HEK293 (cell line): ENCODE measurements at regions not wholly inside any gene's neighbourhood (a gene's known extent, or its start where the extent isn't known, plus 50 kb on each side); places are given as distances from the start of the nearest gene placed in this dataset.

Source experiments
- CTCF ChIA-PET: fragments of 350-600 bp; formaldehyde crosslinking; extraction: SDS; loops from one replicate; lab custom pipeline; 2021; ENCODE audit warnings: antibody characterized with exemption; lab: Yijun Ruan, JAX
- POLR2A ChIA-PET: fragments of 300-600 bp; formaldehyde crosslinking; extraction: SDS; loops from one replicate; lab custom pipeline; 2020; ENCODE audit warnings: antibody characterized with exemption, inconsistent platforms; lab: Yijun Ruan, JAX
- H3K27ac ChIP-seq: fragments of 200-500 bp; sonication (Bioruptor generic); 2 replicates; pipeline ENCODE4 v1.5.1; 2014; ENCODE audit warnings: low read depth, low read length, control low read depth, inconsistent platforms; ENCODE audit errors: extremely low read depth
- H3K36me3 ChIP-seq, 2 experiments: fragments of 200-500 bp in 1 of 2; sonication (Bioruptor generic) in 1 of 2; 1 replicate in 1 of 2; 2 replicates in 1 of 2; pipeline ENCODE4 v1.5.1; 2014 to 2017; ENCODE audit warnings: inconsistent platforms in 2 of 2, low read length in 2 of 2; ENCODE audit not compliant: control insufficient read depth in 2 of 2, insufficient read depth in 1 of 2
- H3K4me1 ChIP-seq: fragments of 200-500 bp; sonication (Bioruptor generic); 2 replicates; pipeline ENCODE4 v1.5.1; 2014; ENCODE audit warnings: mild to moderate bottlenecking, low read length, inconsistent platforms; ENCODE audit not compliant: control insufficient read depth, insufficient read depth
- H3K4me3 ChIP-seq: 2 replicates; pipeline ENCODE4 v1.5.1; 2011; ENCODE audit warnings: low read depth, mild to moderate bottlenecking, control low read depth, low read length, moderate library complexity
- H3K9me3 ChIP-seq: fragments of 200-500 bp; sonication (Bioruptor generic); 2 replicates; pipeline ENCODE4 v1.5.1; 2014; ENCODE audit warnings: low read depth, low read length, inconsistent platforms; ENCODE audit not compliant: control insufficient read depth, insufficient read depth
- GFI1B ChIP-seq: fragments of 450-650 bp; formaldehyde crosslinking; IDR thresholded peaks from 2 replicates; pipeline ENCODE4 v1.5.1; 2016; ENCODE audit warnings: missing biosample characterization, missing genetic modification characterization
- GLI4 ChIP-seq: fragments of 450-650 bp; formaldehyde crosslinking; IDR thresholded peaks from 2 replicates; pipeline ENCODE4 v1.5.1; 2016; ENCODE audit warnings: missing biosample characterization, missing genetic modification characterization
- KLF7 ChIP-seq: fragments of 450-650 bp; formaldehyde crosslinking; IDR thresholded peaks from 2 replicates; pipeline ENCODE4 v1.5.1; 2016; ENCODE audit warnings: missing biosample characterization, missing genetic modification characterization, borderline replicate concordance
- OSR2 ChIP-seq: fragments of 450-650 bp; formaldehyde crosslinking; IDR thresholded peaks from 2 replicates; pipeline ENCODE4 v1.5.1; 2016; ENCODE audit warnings: missing biosample characterization, missing genetic modification characterization
- PRDM10 ChIP-seq: fragments of 450-650 bp; formaldehyde crosslinking; IDR thresholded peaks from 2 replicates; pipeline ENCODE4 v1.5.1; 2016; ENCODE audit warnings: missing biosample characterization, missing genetic modification characterization
- ZBTB17 ChIP-seq: fragments of 450-650 bp; formaldehyde crosslinking; IDR thresholded peaks from 2 replicates; pipeline ENCODE4 v1.5.1; 2016; ENCODE audit warnings: missing biosample characterization, missing genetic modification characterization
- ZBTB48 ChIP-seq: fragments of 450-650 bp; formaldehyde crosslinking; IDR thresholded peaks from 2 replicates; pipeline ENCODE4 v1.5.1; 2016; ENCODE audit warnings: missing biosample characterization, missing genetic modification characterization
- ZNF169 ChIP-seq: fragments of 450-650 bp; formaldehyde crosslinking; IDR thresholded peaks from 2 replicates; pipeline ENCODE4 v1.5.1; 2016; ENCODE audit warnings: missing biosample characterization, missing genetic modification characterization
- ZNF214 ChIP-seq: fragments of 450-650 bp; formaldehyde crosslinking; IDR thresholded peaks from 2 replicates; pipeline ENCODE4 v1.5.1; 2017; ENCODE audit warnings: missing biosample characterization, mild to moderate bottlenecking, missing genetic modification characterization, borderline replicate concordance
- ZNF223 ChIP-seq: fragments of 450-650 bp; formaldehyde crosslinking; IDR thresholded peaks from 2 replicates; pipeline ENCODE4 v1.5.1; 2016; ENCODE audit warnings: missing biosample characterization, missing genetic modification characterization
- ZNF266 ChIP-seq: fragments of 450-650 bp; formaldehyde crosslinking; IDR thresholded peaks from 2 replicates; pipeline ENCODE4 v1.5.1; 2016; ENCODE audit warnings: missing biosample characterization, missing genetic modification characterization, low read depth
- ZNF416 ChIP-seq: fragments of 450-650 bp; formaldehyde crosslinking; IDR thresholded peaks from 2 replicates; pipeline ENCODE4 v1.5.1; 2016; ENCODE audit warnings: missing biosample characterization, missing genetic modification characterization
- ZNF488 ChIP-seq: fragments of 450-650 bp; formaldehyde crosslinking; IDR thresholded peaks from 2 replicates; pipeline ENCODE4 v1.5.1; 2016; ENCODE audit warnings: missing biosample characterization, missing genetic modification characterization
- ZNF549 ChIP-seq: fragments of 450-650 bp; IDR thresholded peaks from 2 replicates; pipeline ENCODE4 v1.5.1; 2018; ENCODE audit warnings: missing biosample characterization, missing genetic modification characterization, mild to moderate bottlenecking, inconsistent platforms, moderate library complexity
- ZNF571 ChIP-seq: fragments of 450-650 bp; formaldehyde crosslinking; IDR thresholded peaks from 2 replicates; pipeline ENCODE4 v1.5.0; 2017; ENCODE audit warnings: missing biosample characterization, missing genetic modification characterization
- ZNF585B ChIP-seq: fragments of 450-650 bp; formaldehyde crosslinking; IDR thresholded peaks from 2 replicates; pipeline ENCODE4 v1.5.1; 2016; ENCODE audit warnings: missing biosample characterization, missing genetic modification characterization
- ZNF596 ChIP-seq: fragments of 450-650 bp; IDR thresholded peaks from 2 replicates; pipeline ENCODE4 v1.5.0; 2018; ENCODE audit warnings: missing biosample characterization, mild to moderate bottlenecking, missing genetic modification characterization, moderate library complexity
- ZNF658 ChIP-seq: fragments of 450-650 bp; formaldehyde crosslinking; IDR thresholded peaks from 2 replicates; pipeline ENCODE4; 2016; ENCODE audit warnings: missing biosample characterization, missing genetic modification characterization
- ZNF670 ChIP-seq: fragments of 450-650 bp; formaldehyde crosslinking; IDR thresholded peaks from 2 replicates; pipeline ENCODE4 v1.5.1; 2016; ENCODE audit warnings: missing biosample characterization, missing genetic modification characterization, low read depth
- ZSCAN16 ChIP-seq: fragments of 450-650 bp; formaldehyde crosslinking; IDR thresholded peaks from 2 replicates; pipeline ENCODE4 v1.5.1; 2016; ENCODE audit warnings: missing biosample characterization, missing genetic modification characterization
- TF ChIP-seq, protein P1 (sequence below): fragments of 450-650 bp; formaldehyde crosslinking; IDR thresholded peaks from 2 replicates; pipeline ENCODE4 v1.5.1; 2016; ENCODE audit warnings: missing biosample characterization, missing genetic modification characterization
- TF ChIP-seq, protein P2 (sequence below): fragments of 450-650 bp; formaldehyde crosslinking; IDR thresholded peaks from 2 replicates; pipeline ENCODE4 v1.5.1; 2016; ENCODE audit warnings: missing biosample characterization, missing genetic modification characterization
- TF ChIP-seq, protein P3 (sequence below): fragments of 450-650 bp; formaldehyde crosslinking; IDR thresholded peaks from 2 replicates; pipeline ENCODE4 v1.5.1; 2016; ENCODE audit warnings: missing biosample characterization, missing genetic modification characterization, borderline replicate concordance

DNA sequence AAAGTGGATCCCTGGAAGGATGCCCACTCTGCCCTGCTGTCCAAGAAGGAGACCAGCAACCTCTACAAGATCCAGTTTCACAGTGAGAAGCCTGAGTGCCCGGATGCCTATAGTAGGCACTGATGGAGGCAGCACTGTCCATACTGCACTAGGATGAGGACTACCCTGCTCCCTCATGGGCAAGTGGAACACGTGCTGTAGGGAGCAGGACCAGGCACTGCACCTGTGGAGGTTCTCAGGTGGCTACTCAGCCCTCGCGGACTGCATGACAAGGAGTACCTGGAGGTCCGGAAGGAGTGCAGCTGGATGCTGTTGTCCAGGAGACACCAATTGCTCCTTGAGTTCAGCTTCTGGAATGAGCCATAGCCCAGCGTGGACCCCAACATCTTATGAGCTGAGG lies 146.1 kb upstream of the NLRP1 start:
- H3K4me1 ChIP-seq, result no peaks in the 10 kb centered on the region
- POLR2A ChIA-PET, result no interaction called here
- CTCF ChIA-PET, result no interaction called here
- H3K4me3 ChIP-seq, result no peak overlapping the region
- no peak overlapping the region for H3K27ac ChIP-seq
- no peaks in the 10 kb centered on the region for H3K36me3 ChIP-seq
- TF ChIP-seq ZNF670 (tag by site-specific recombination) (no peak), ZNF266 (no peak), ZNF549 (no peak), ZBTB48 (tag by site-specific recombination) (no peak), ZNF585B (tag by site-specific recombination) (no peak), OSR2 (tag by site-specific recombination) (no peak), ZBTB17 (tag by site-specific recombination) (no peak)
- H3K9me3 ChIP-seq, result no peaks in the 10 kb centered on the region

GRCh38 chr17:5740937-5741336 lies 156.6 kb upstream of the NLRP1 start:
- TF ChIP-seq ZNF214 (tag by site-specific recombination), result no peak
- TF ChIP-seq, protein P1, sequence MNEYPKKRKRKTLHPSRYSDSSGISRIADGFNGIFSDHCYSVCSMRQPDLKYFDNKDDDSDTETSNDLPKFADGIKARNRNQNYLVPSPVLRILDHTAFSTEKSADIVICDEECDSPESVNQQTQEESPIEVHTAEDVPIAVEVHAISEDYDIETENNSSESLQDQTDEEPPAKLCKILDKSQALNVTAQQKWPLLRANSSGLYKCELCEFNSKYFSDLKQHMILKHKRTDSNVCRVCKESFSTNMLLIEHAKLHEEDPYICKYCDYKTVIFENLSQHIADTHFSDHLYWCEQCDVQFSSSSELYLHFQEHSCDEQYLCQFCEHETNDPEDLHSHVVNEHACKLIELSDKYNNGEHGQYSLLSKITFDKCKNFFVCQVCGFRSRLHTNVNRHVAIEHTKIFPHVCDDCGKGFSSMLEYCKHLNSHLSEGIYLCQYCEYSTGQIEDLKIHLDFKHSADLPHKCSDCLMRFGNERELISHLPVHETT (tag by site-specific recombination), result no peak
- no peak for TF ChIP-seq ZNF169 (tag by site-specific recombination)
- ChIA-PET CTCF (interaction anchor here (0.7 to 1.8 kb wide), 3 partner anchors 34 to 695 kb away, joined by 3 to 6 read pairs (median 3); no protein-coding TSS in a partner anchor), POLR2A (no interaction called here)
- Histone ChIP-seq H3K9me3 (no peaks in the 10 kb centered on the region), H3K27ac (no peak overlapping the region), H3K4me3 (no peak overlapping the region), H3K4me1 (no peaks in the 10 kb centered on the region), H3K36me3 (no peaks in the 10 kb centered on the region)

GRCh38 chr17:5741810-5742209 lies 157.5 kb upstream of the NLRP1 start:
- POLR2A ChIA-PET, result no interaction called here
- Histone ChIP-seq H3K9me3 (no peaks in the 10 kb centered on the region), H3K4me1 (no peaks in the 10 kb centered on the region), H3K36me3 (no peaks in the 10 kb centered on the region), H3K27ac (no peak overlapping the region), H3K4me3 (no peak overlapping the region)
- CTCF ChIA-PET, result interaction anchor here (0.5 to 1.8 kb wide), 2 partner anchors 35 to 542 kb away, joined by 4 to 6 read pairs; no protein-coding TSS in a partner anchor
- TF ChIP-seq PRDM10 (tag by site-specific recombination) (no peak), ZNF571 (tag by site-specific recombination) (no peak), ZNF416 (no peak), ZSCAN16 (tag by site-specific recombination) (no peak), ZNF596 (tag by site-specific recombination) (no peak), ZNF658 (tag by site-specific recombination) (no peak), GLI4 (tag by site-specific recombination) (no peak), ZNF223 (no peak), ZNF670 (tag by site-specific recombination) (no peak), ZNF488 (tag by site-specific recombination) (no peak), KLF7 (no peak), GFI1B (no peak)
- TF ChIP-seq, protein P2, sequence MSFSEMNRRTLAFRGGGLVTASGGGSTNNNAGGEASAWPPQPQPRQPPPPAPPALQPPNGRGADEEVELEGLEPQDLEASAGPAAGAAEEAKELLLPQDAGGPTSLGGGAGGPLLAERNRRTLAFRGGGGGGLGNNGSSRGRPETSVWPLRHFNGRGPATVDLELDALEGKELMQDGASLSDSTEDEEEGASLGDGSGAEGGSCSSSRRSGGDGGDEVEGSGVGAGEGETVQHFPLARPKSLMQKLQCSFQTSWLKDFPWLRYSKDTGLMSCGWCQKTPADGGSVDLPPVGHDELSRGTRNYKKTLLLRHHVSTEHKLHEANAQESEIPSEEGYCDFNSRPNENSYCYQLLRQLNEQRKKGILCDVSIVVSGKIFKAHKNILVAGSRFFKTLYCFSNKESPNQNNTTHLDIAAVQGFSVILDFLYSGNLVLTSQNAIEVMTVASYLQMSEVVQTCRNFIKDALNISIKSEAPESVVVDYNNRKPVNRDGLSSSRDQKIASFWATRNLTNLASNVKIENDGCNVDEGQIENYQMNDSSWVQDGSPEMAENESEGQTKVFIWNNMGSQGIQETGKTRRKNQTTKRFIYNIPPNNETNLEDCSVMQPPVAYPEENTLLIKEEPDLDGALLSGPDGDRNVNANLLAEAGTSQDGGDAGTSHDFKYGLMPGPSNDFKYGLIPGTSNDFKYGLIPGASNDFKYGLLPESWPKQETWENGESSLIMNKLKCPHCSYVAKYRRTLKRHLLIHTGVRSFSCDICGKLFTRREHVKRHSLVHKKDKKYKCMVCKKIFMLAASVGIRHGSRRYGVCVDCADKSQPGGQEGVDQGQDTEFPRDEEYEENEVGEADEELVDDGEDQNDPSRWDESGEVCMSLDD (tag by site-specific recombination), result no peak
- TF ChIP-seq, protein P3, sequence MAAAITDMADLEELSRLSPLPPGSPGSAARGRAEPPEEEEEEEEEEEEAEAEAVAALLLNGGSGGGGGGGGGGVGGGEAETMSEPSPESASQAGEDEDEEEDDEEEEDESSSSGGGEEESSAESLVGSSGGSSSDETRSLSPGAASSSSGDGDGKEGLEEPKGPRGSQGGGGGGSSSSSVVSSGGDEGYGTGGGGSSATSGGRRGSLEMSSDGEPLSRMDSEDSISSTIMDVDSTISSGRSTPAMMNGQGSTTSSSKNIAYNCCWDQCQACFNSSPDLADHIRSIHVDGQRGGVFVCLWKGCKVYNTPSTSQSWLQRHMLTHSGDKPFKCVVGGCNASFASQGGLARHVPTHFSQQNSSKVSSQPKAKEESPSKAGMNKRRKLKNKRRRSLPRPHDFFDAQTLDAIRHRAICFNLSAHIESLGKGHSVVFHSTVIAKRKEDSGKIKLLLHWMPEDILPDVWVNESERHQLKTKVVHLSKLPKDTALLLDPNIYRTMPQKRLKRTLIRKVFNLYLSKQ (tag by site-specific recombination), result no peak
